ENCODE measurements at regions not wholly inside any gene's neighbourhood (a gene's known extent, or its start where the extent isn't known, plus 50 kb on each side); places are given as distances from the start of the nearest gene placed in this dataset.
"Not testable (repeated sequence)": the region's sequence is repeated elsewhere in the genome, so short reads cannot be mapped to it uniquely, and the experiment has no call there.

GRCh38 chr6:20346948-20347347 is 54.7 kb upstream of the E2F3 start:
- not testable (repeated sequence) for DNase-seq

GRCh38 chr6:20348041-20348440 is 53.6 kb upstream of the E2F3 start:
- no peak for DNase-seq

GRCh38 chr6:20349225-20349624 is 52.5 kb upstream of the E2F3 start:
- DNase-seq, result no peak

- no peak for DNase-seq
Measured at GRCh38 chr6:20350215-20350614, 51.5 kb upstream of the E2F3 start.

- no peak for DNase-seq
Measured at GRCh38 chr6:20351534-20351933, 50.1 kb upstream of the E2F3 start.

Data from GDM1 (cell line).